Esophagus (tissue), 2 donors: ENCODE measurements at regions not wholly inside any gene's neighbourhood (a gene's known extent, or its start where the extent isn't known, plus 50 kb on each side); places are given as distances from the start of the nearest gene placed in this dataset.
A peak's percentile ranks its signal among the peaks of the same experiment; 100 is the strongest.

ENCODE experiments used
- H3K27ac ChIP-seq, 2 donors: one replicate each; pipeline ENCODE4 v1.5.1; 2013; ENCODE audit warnings: low read depth in 2 of 2, mild to moderate bottlenecking in 2 of 2, inconsistent platforms in 1 of 2, low read length in 1 of 2, moderate library complexity in 1 of 2
- H3K27me3 ChIP-seq, 2 donors: one replicate each; pipeline ENCODE4 v1.6.1; 2013; ENCODE audit warnings: low read length in 2 of 2, control low read depth in 1 of 2, mild to moderate bottlenecking in 1 of 2; ENCODE audit not compliant: insufficient read depth in 2 of 2, control insufficient read depth in 1 of 2
- H3K36me3 ChIP-seq, 2 donors: one replicate each; pipeline ENCODE4 v1.6.1; 2013; ENCODE audit warnings: low read length in 1 of 2; ENCODE audit not compliant: control insufficient read depth in 2 of 2, insufficient read depth in 2 of 2
- H3K4me1 ChIP-seq, 2 donors: one replicate each; pipeline ENCODE4 v1.6.1; 2013; ENCODE audit warnings: low read length in 1 of 2; ENCODE audit not compliant: control insufficient read depth in 2 of 2, insufficient read depth in 2 of 2
- H3K4me3 ChIP-seq, 2 donors: one replicate each; pipeline ENCODE4 v1.5.1; 2013; ENCODE audit warnings: low read length in 2 of 2, mild to moderate bottlenecking in 2 of 2, low read depth in 1 of 2, moderate library complexity in 1 of 2
- H3K9me3 ChIP-seq, 2 donors: one replicate each; pipeline ENCODE4 v1.6.1; 2013; ENCODE audit warnings: mild to moderate bottlenecking in 2 of 2, low read depth in 1 of 2, low read length in 1 of 2, moderate library complexity in 1 of 2; ENCODE audit not compliant: control insufficient read depth in 2 of 2, insufficient read depth in 1 of 2
- WGBS, 2 donors: extraction: QIAGEN DNeasy Blood & Tissue Kit; methylation state at CpG; one replicate each; pipeline ENCODE4 v1.1.7; 2013; 5-methylcytosine and 5-hydroxymethylcytosine counted together
- donor health status: healthy with polysubstance abuse.
- donor health status: Bipolar disorder and iron deficiency.

DNA sequence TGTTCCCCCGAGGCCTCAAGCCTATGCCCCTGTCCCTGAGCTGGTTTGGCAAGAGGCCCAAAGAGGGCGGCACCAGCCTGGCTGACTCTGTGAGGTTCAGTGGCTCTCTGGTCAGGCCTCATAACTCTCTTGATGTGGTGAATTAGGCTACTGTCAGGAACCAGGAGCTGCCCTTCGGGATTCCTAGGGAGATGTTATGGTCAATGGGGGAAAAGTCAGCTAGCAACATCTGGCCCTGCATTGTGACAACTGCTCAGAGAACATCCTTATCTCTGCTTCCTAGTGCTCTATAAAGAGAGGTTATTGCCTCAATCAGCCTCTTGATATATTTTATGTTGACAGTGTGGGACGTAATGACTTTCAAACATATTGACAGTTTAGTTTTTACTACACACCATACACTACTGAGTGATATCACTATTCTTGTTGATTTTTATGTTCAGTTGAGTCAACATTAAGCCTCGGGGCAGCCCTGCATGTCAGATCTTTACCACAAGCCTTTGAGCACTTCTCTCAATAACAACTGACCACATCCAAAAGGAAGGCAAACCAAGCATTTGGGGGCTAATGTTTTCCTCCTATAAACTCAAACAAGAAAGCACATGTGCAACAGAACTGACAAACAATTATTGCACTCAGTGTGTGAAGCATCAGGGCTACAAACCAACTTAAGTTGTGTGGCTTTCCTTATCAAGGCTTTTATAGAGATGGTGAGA is 448.3 kb upstream of the SLC14A2 start:
- no peak overlapping the region for H3K27ac ChIP-seq
- 72 to 78% methylated on average over 5 of the region's 5 CpGs for WGBS, 2 donors

DNA sequence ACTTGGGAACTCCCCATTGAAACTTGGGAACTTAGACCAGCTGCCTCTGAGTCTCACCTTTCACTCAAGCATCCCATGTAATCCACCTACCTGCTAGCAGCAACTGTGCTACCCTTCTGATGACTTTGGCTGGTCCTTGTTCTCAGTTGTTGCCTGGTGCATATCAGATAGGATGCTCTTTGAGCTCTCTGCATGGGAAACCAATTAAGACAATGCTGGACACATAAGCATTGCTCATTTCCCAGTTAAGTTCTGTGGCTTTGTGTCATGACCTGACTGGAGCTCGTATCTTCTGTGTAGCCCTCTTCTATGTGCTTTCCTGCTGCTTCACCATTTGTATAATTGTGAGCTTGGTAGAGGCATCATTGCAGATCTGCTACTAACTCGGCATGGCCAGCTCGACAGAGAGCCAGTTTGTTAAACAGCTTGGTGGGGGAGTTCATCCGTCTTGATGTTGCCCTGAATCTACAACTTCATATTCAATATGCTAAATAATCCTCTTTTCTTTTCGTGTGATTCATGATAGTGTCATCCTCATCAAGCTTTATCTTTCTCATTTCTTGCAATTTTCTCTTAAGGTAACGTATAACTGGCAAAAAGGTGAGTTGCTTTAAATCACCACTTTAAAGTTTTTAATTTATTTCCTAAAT is 447.5 kb upstream of the SLC14A2 start:
- WGBS, 2 donors = 76 to 86% methylated on average over 6 of the region's 6 CpGs
- Histone ChIP-seq H3K27ac (no peak overlapping the region), H3K9me3 (no peaks in the 10 kb centered on the region), H3K36me3 (no peaks in the 10 kb centered on the region), H3K27me3 (no peaks in the 10 kb centered on the region), H3K4me1 (no peaks in the 10 kb centered on the region), H3K4me3 (no peak overlapping the region)

More for the DNA sequence above, 448.3 kb upstream of the SLC14A2 start:
- no peaks in the 10 kb centered on the region for H3K4me1 ChIP-seq
- no peaks in the 10 kb centered on the region for H3K27me3 ChIP-seq
- no peaks in the 10 kb centered on the region for H3K9me3 ChIP-seq
- no peaks in the 10 kb centered on the region for H3K36me3 ChIP-seq
- no peak overlapping the region for H3K4me3 ChIP-seq

DNA sequence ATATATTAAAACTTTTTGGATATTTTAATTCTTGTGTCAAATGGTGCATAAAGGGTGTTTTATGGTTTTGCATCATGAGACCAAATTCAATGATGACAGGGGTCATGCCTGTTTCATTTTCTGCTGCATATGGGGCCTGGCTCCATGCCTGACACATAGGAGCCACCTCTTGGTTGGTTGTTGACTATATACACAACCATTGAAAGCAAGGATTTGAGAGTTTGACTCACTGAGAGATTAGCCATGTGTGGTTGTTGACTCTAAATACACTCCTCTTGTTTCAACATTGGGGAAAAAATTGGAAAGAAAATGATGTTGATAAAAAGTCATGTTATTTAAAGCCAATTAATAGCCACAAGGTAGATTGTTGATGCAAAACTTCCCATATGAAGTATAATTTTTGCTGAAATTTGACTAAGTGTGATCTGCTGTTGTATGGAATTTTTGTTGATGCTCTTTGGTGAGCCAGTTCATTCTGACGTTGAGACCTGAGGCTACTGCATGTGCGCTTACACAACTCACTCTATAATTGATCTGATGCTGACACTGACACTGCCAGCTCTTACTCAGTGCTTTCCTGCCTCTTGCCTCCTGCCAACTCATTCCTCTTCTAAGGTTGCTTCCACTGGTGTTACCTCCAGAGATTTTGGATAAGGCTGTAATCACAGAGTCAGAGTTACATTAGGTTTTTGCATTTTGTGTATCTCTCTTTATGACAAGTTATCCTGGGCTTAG is 446.2 kb upstream of the SLC14A2 start:
- H3K36me3 ChIP-seq = no peaks in the 10 kb centered on the region
- H3K27me3 ChIP-seq = no peaks in the 10 kb centered on the region
- 65 to 73% methylated on average over 2 of the region's 2 CpGs for WGBS, 2 donors
- no peaks in the 10 kb centered on the region for H3K4me1 ChIP-seq
- no peaks in the 10 kb centered on the region for H3K9me3 ChIP-seq
- H3K27ac ChIP-seq = peak overlapping the region in 1 of 2 donors; percentile 22
- no peak overlapping the region for H3K4me3 ChIP-seq

GRCh38 chr18:45169610-45170009 is 445.7 kb upstream of the SLC14A2 start:
- H3K27ac ChIP-seq = no peak overlapping the region

GRCh38 chr18:45171679-45172191 is 443.5 kb upstream of the SLC14A2 start:
- Histone ChIP-seq H3K27me3 (no peaks in the 10 kb centered on the region), H3K4me3 (no peak overlapping the region), H3K27ac (no peak overlapping the region), H3K9me3 (no peaks in the 10 kb centered on the region), H3K4me1 (no peaks in the 10 kb centered on the region), H3K36me3 (no peaks in the 10 kb centered on the region)
- WGBS, 2 donors = 83 to 90% methylated on average over 4 of the region's 4 CpGs

More at GRCh38 chr18:45169610-45170009, 445.7 kb upstream of the SLC14A2 start:
- H3K27me3 ChIP-seq = no peaks in the 10 kb centered on the region
- H3K4me1 ChIP-seq = no peaks in the 10 kb centered on the region
- H3K9me3 ChIP-seq = no peaks in the 10 kb centered on the region
- H3K4me3 ChIP-seq = no peak overlapping the region
- H3K36me3 ChIP-seq = no peaks in the 10 kb centered on the region

DNA sequence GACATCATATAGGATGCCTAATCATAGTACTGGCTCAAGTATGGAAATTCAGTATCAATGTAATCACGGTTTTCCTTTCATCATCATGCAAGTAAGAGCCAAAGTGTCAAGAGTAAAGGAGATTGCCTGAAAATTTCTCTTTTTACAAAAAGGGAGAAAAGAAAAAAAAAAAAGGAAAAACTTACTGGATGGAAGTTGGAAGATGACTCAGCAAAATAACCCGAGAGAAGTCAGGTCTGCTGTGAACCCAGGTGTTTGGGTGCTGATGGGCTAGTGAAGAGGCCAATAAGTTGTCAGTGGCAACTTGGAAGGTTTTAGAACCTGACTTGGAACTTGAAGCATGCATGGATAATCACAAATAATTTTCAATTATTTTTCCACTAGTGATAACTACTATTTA is 441.9 kb upstream of the SLC14A2 start:
- 78 to 89% methylated on average over 2 of the region's 2 CpGs for WGBS, 2 donors
- Histone ChIP-seq H3K4me1 (no peaks in the 10 kb centered on the region), H3K9me3 (no peaks in the 10 kb centered on the region), H3K27ac (no peak overlapping the region), H3K27me3 (no peaks in the 10 kb centered on the region), H3K4me3 (no peak overlapping the region), H3K36me3 (no peaks in the 10 kb centered on the region)

DNA sequence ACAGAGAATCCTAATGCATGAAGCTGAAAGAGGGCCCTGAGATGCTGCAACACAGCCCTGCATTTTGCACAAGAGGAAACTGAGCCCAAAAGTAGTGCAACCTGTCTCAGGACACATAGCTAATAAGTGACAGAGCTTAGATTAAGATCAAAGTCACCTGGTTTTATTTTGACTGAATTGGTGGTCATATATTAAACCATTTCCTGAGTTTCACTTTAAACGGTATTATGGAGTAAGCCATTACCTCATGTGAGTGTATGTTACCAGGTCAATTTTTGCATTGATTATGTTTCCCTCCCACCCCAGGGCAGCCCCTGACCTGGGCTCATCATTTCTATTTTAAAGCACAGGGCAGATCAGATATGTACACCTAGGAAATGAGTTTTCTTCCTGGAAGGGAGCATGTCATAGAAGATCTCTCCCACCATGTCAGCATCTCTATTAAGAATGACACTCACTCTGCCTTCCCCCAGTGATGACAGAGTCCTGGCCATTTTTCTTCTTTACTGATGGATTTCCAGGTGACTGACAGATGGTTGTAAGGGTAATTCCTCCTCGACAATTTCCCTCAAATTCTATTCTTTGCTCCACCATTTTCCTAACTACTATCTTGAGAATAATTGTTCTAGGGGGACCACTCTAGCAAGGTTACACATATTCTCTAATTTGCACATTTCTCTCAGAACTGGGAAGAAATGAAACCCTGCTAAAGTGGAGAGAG is 441.3 kb upstream of the SLC14A2 start:
- H3K4me3 ChIP-seq = no peak overlapping the region
- H3K4me1 ChIP-seq = no peaks in the 10 kb centered on the region
- 61 to 70% methylated on average over 2 of the region's 2 CpGs for WGBS, 2 donors
- H3K27ac ChIP-seq = no peak overlapping the region
- H3K27me3 ChIP-seq = no peaks in the 10 kb centered on the region
- H3K9me3 ChIP-seq = no peaks in the 10 kb centered on the region
- H3K36me3 ChIP-seq = no peaks in the 10 kb centered on the region

GRCh38 chr18:45174629-45175136 is 440.6 kb upstream of the SLC14A2 start:
- Histone ChIP-seq H3K36me3 (no peaks in the 10 kb centered on the region), H3K27me3 (no peaks in the 10 kb centered on the region), H3K27ac (no peak overlapping the region), H3K4me3 (no peak overlapping the region), H3K9me3 (no peaks in the 10 kb centered on the region), H3K4me1 (no peaks in the 10 kb centered on the region)
- 70 to 81% methylated on average over 3 of the region's 3 CpGs for WGBS, 2 donors

- no peak overlapping the region for H3K27ac ChIP-seq
- H3K27me3 ChIP-seq = no peaks in the 10 kb centered on the region
- no peak overlapping the region for H3K4me3 ChIP-seq
- 95 to 96% methylated on average over 2 of the region's 2 CpGs for WGBS, 2 donors
- H3K9me3 ChIP-seq = no peaks in the 10 kb centered on the region
- H3K4me1 ChIP-seq = no peaks in the 10 kb centered on the region
- no peaks in the 10 kb centered on the region for H3K36me3 ChIP-seq
Measured at GRCh38 chr18:45175511-45175910, 439.8 kb upstream of the SLC14A2 start.
